ENCODE measurements at regions not wholly inside any gene's neighbourhood (a gene's known extent, or its start where the extent isn't known, plus 50 kb on each side); places are given as distances from the start of the nearest gene placed in this dataset.

GRCh38 chr15:34656005-34656796 is 72.8 kb upstream of the GOLGA8B start:
- TF ChIP-seq GATA2 (IDR thresholded peaks at IDR 0.05; ENCODE audit: low read depth, low read length) (no peak), GATA3 (IDR thresholded peaks at IDR 0.05; ENCODE audit: low read depth, low read length) (no peak)
